BLaER1 (cell line): ENCODE measurements at regions not wholly inside any gene's neighbourhood (a gene's known extent, or its start where the extent isn't known, plus 50 kb on each side); places are given as distances from the start of the nearest gene placed in this dataset.

Source experiments
- H3K27ac ChIP-seq: shearing (Covaris generic); formaldehyde crosslinking; 2 replicates; pipeline ENCODE4 v1.8.1; 2022
- H3K27me3 ChIP-seq: shearing (Covaris generic); formaldehyde crosslinking; 2 replicates; pipeline ENCODE4 v1.8.1; 2022
- H3K36me3 ChIP-seq: shearing (Covaris generic); formaldehyde crosslinking; 2 replicates; pipeline ENCODE4 v1.8.1; 2022
- H3K4me1 ChIP-seq: shearing (Covaris generic); formaldehyde crosslinking; 2 replicates; pipeline ENCODE4 v1.8.1; 2022
- H3K4me2 ChIP-seq: shearing (Covaris generic); formaldehyde crosslinking; 2 replicates; pipeline ENCODE4 v1.8.1; 2022
- H3K4me3 ChIP-seq: shearing (Covaris generic); formaldehyde crosslinking; 2 replicates; pipeline ENCODE4 v1.8.1; 2022
- H3K9ac ChIP-seq: shearing (Covaris generic); formaldehyde crosslinking; 2 replicates; pipeline ENCODE4 v1.8.1; 2022
- H3K9me3 ChIP-seq: shearing (Covaris generic); formaldehyde crosslinking; 2 replicates; pipeline ENCODE4 v1.8.1; 2022
- H4K20me1 ChIP-seq: shearing (Covaris generic); formaldehyde crosslinking; 2 replicates; pipeline ENCODE4 v1.8.1; 2022
- Cebpa-rat ChIP-seq: shearing (Covaris generic); IDR thresholded peaks from 2 replicates; pipeline ENCODE4 v1.8.1; 2022

GRCh38 chr2:122622934-122623333 lies 867.5 kb downstream of the TSN start:
- Histone ChIP-seq H3K9ac (no peak overlapping the region), H3K4me3 (no peak overlapping the region), H3K36me3 (no peaks in the 10 kb centered on the region), H3K9me3 (peaks cover 6% of the 10 kb centered on the region; the same call in 1 of the 2 replicates), H3K27me3 (no peaks in the 10 kb centered on the region), H3K4me1 (no peaks in the 10 kb centered on the region), H3K27ac (no peak overlapping the region), H4K20me1 (no peaks in the 10 kb centered on the region), H3K4me2 (no peak overlapping the region)
- TF ChIP-seq Cebpa-rat, result no peak

DNA sequence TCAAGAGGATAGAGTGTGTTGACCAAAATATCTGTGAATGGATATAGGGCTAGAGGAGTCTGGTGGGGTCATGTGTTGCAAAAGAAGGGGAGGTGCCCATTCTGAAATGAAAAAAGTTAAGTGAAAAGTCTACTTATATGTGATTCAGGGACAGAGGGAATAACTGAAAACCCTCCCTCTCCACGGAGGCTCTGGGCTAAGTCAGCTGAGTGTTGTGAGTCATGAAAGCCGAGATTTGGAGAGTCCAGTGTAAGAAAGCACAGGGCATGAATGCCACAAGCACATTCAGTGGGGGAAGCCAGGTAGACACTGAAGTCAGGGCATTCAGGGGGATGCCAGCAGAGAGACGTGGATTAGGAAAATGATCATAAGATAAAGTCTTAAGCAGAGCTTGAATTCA lies 871.9 kb downstream of the TSN start:
- Histone ChIP-seq H3K4me3 (no peak overlapping the region), H3K4me2 (no peak overlapping the region), H3K36me3 (no peaks in the 10 kb centered on the region), H3K4me1 (no peaks in the 10 kb centered on the region), H3K9me3 (no peaks in the 10 kb centered on the region), H4K20me1 (no peaks in the 10 kb centered on the region), H3K9ac (no peak overlapping the region), H3K27me3 (no peaks in the 10 kb centered on the region), H3K27ac (no peak overlapping the region)
- TF ChIP-seq Cebpa-rat, result no peak

- no peak for TF ChIP-seq Cebpa-rat
- H3K9me3 ChIP-seq, result no peaks in the 10 kb centered on the region
- H3K27me3 ChIP-seq, result no peaks in the 10 kb centered on the region
- H3K4me1 ChIP-seq, result no peaks in the 10 kb centered on the region
- H3K4me3 ChIP-seq, result no peak overlapping the region
- no peak overlapping the region for H3K4me2 ChIP-seq
- no peaks in the 10 kb centered on the region for H4K20me1 ChIP-seq
- no peak overlapping the region for H3K9ac ChIP-seq
- H3K27ac ChIP-seq, result no peak overlapping the region
- H3K36me3 ChIP-seq, result no peaks in the 10 kb centered on the region
Measured at GRCh38 chr2:122634256-122634655, 878.8 kb downstream of the TSN start.

GRCh38 chr2:122634920-122635319 lies 879.5 kb downstream of the TSN start:
- Histone ChIP-seq H3K4me1 (no peaks in the 10 kb centered on the region), H3K4me3 (no peak overlapping the region), H3K27ac (no peak overlapping the region), H3K9me3 (no peaks in the 10 kb centered on the region), H3K36me3 (no peaks in the 10 kb centered on the region), H3K9ac (no peak overlapping the region), H3K4me2 (no peak overlapping the region), H4K20me1 (no peaks in the 10 kb centered on the region), H3K27me3 (no peaks in the 10 kb centered on the region)
- TF ChIP-seq Cebpa-rat, result no peak

- Histone ChIP-seq H3K4me1 (no peaks in the 10 kb centered on the region), H3K27ac (no peak overlapping the region), H3K4me2 (no peak overlapping the region), H3K27me3 (no peaks in the 10 kb centered on the region), H3K4me3 (no peak overlapping the region), H3K9me3 (no peaks in the 10 kb centered on the region), H3K36me3 (no peaks in the 10 kb centered on the region), H3K9ac (no peak overlapping the region), H4K20me1 (no peaks in the 10 kb centered on the region)
- no peak for TF ChIP-seq Cebpa-rat
Measured at GRCh38 chr2:122635686-122636085, 880.2 kb downstream of the TSN start.

- Histone ChIP-seq H3K4me3 (no peak overlapping the region), H3K4me2 (no peak overlapping the region), H3K9me3 (no peaks in the 10 kb centered on the region), H3K27ac (no peak overlapping the region), H4K20me1 (no peaks in the 10 kb centered on the region), H3K36me3 (no peaks in the 10 kb centered on the region), H3K4me1 (no peaks in the 10 kb centered on the region), H3K27me3 (no peaks in the 10 kb centered on the region), H3K9ac (no peak overlapping the region)
- TF ChIP-seq Cebpa-rat, result no peak
Measured at GRCh38 chr2:122636097-122636496, 880.6 kb downstream of the TSN start.

GRCh38 chr2:122639176-122639575 lies 883.7 kb downstream of the TSN start:
- Histone ChIP-seq H3K4me1 (no peaks in the 10 kb centered on the region), H4K20me1 (no peaks in the 10 kb centered on the region), H3K4me2 (no peak overlapping the region), H3K36me3 (no peaks in the 10 kb centered on the region), H3K9ac (no peak overlapping the region), H3K9me3 (no peaks in the 10 kb centered on the region), H3K27ac (no peak overlapping the region), H3K4me3 (no peak overlapping the region), H3K27me3 (no peaks in the 10 kb centered on the region)
- no peak for TF ChIP-seq Cebpa-rat

- Histone ChIP-seq H3K27me3 (no peaks in the 10 kb centered on the region), H3K9me3 (no peaks in the 10 kb centered on the region), H4K20me1 (no peaks in the 10 kb centered on the region), H3K4me1 (no peaks in the 10 kb centered on the region), H3K4me3 (no peak overlapping the region), H3K4me2 (no peak overlapping the region), H3K27ac (no peak overlapping the region), H3K36me3 (no peaks in the 10 kb centered on the region), H3K9ac (no peak overlapping the region)
- TF ChIP-seq Cebpa-rat, result no peak
Measured at GRCh38 chr2:122639711-122640110, 884.3 kb downstream of the TSN start.

DNA sequence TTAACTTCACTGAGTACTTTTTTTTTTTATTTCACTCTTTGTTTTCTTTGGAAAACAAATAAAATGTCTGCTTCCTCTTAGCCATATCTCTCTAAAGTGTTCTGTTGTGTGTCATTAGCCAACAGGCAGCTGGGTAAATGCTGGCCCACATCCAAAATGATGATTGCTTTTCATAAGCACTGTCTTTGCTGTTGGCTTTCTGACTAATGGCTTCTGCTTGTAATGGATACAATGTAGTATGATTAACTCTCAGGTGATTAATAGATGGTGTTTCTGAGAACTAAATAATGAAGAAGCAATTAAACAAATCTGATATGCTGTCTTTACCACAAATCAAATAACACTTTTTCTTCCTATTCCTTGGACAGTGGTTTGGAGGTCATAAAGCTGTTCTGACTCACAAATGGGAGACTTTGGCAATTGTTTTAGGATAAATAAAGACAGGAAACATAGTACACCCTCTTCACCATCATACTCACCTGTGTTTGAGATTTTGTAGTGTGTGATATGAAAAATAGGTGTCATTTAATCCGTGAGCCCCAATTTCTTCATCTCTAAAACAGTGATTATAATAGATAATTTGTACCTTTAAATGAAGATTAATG lies 888.4 kb downstream of the TSN start:
- Histone ChIP-seq H3K9me3 (no peaks in the 10 kb centered on the region), H3K27me3 (no peaks in the 10 kb centered on the region), H3K4me1 (no peaks in the 10 kb centered on the region), H3K36me3 (no peaks in the 10 kb centered on the region), H3K4me3 (no peak overlapping the region), H3K9ac (no peak overlapping the region), H3K4me2 (no peak overlapping the region), H3K27ac (no peak overlapping the region), H4K20me1 (no peaks in the 10 kb centered on the region)
- TF ChIP-seq Cebpa-rat, result no peak

DNA sequence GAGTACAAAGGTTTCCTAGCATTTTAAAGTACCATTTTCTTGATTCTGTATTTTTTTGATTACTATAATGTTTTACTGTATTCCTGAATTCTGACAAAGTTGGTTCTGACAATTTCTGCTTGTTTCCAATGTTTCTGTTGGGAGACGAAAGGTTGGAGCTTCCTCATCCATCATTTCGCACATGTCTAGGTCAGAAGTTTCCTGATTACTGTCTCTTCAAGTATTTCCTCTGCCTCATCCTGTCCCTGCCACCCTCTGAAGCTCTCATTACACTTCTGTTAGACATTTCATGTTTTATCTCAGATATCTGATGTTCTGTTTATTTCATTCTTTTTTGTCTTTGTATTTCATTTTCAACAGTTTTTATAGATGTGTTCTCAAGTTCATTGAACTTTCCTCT lies 895.8 kb downstream of the TSN start:
- H3K4me2 ChIP-seq, result no peak overlapping the region
- H3K27ac ChIP-seq, result no peak overlapping the region
- H3K9me3 ChIP-seq, result no peaks in the 10 kb centered on the region
- no peaks in the 10 kb centered on the region for H4K20me1 ChIP-seq
- no peak for TF ChIP-seq Cebpa-rat
- H3K4me3 ChIP-seq, result no peak overlapping the region
- no peaks in the 10 kb centered on the region for H3K27me3 ChIP-seq
- H3K36me3 ChIP-seq, result no peaks in the 10 kb centered on the region
- H3K9ac ChIP-seq, result no peak overlapping the region
- H3K4me1 ChIP-seq, result no peaks in the 10 kb centered on the region

- Histone ChIP-seq H3K4me2 (no peak overlapping the region), H4K20me1 (no peaks in the 10 kb centered on the region), H3K9me3 (no peaks in the 10 kb centered on the region), H3K27me3 (no peaks in the 10 kb centered on the region), H3K4me1 (no peaks in the 10 kb centered on the region), H3K27ac (no peak overlapping the region), H3K9ac (no peak overlapping the region), H3K4me3 (no peak overlapping the region), H3K36me3 (no peaks in the 10 kb centered on the region)
- TF ChIP-seq Cebpa-rat, result no peak
Measured at GRCh38 chr2:122651780-122652179, 896.3 kb downstream of the TSN start.
